ENCODE measurements at regions not wholly inside any gene's neighbourhood (a gene's known extent, or its start where the extent isn't known, plus 50 kb on each side); places are given as distances from the start of the nearest gene placed in this dataset.
A peak's percentile ranks its signal among the peaks of the same experiment; 100 is the strongest.

GRCh38 chr11:18844753-18845367, 53.3 kb upstream of the PTPN5 start:
- intact Hi-C loops (cut with DNase I): no loop called here
- H3K4me3 ChIP-seq: no peak overlapping the region
- H3K36me3 ChIP-seq: no peaks in the 10 kb centered on the region
- TF ChIP-seq POLR2AphosphoS5 (IDR thresholded peaks at IDR 0.05): no peak
- TF ChIP-seq POLR2A (IDR thresholded peaks at IDR 0.05): no peak
- peak in 1 of 4 experiments; percentile 46 for TF ChIP-seq CTCF (IDR thresholded peaks at IDR 0.05)
- no peaks in the 10 kb centered on the region for H3K4me1 ChIP-seq (replicated peaks)
- H3K27ac ChIP-seq: no peak overlapping the region
- DNase-seq (ENCODE audit: low spot score): no peak
- 78% methylated on average over 1 of the region's 1 CpG for WGBS
- no peaks in the 10 kb centered on the region for H3K27me3 ChIP-seq (replicated peaks; ENCODE audit: insufficient read depth)
- no peaks in the 10 kb centered on the region for H3K9me3 ChIP-seq

Data from prostate gland (tissue), 2 donors.